ENCODE measurements at regions not wholly inside any gene's neighbourhood (a gene's known extent, or its start where the extent isn't known, plus 50 kb on each side); places are given as distances from the start of the nearest gene placed in this dataset.

DNA sequence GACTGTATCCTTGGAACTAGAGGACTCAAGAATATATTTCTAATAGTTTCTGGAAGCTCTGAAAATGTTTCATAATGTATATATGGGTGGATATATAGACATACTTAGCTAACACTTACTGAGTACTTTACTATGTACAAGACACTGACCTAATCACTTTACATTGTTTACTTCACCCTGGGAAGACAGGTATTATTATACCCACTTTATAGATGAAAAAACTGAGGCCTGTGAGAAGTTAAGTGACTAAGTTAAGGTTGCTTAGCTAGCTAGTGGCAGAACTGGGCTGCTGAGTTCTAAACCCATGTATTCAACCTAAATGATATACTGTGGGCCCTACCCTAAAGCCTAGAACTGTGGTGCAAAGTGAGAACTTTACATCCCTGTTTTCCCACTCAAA, 79.1 kb upstream of the SSTR1 start:
- no peak overlapping the region for H3K9ac ChIP-seq (ENCODE audit: extremely low read depth, low read length, poor library complexity, severe bottlenecking)
- Mint-ChIP-seq H3K9me3 (peaks cover 5% of the 10 kb centered on the region), H3K4me3 (no peak overlapping the region), H3K4me1 (peaks cover 33% of the 10 kb centered on the region), H3K27ac (no peak overlapping the region), H3K36me3 (ENCODE audit: low read depth) (peaks cover 5% of the 10 kb centered on the region), H3K27me3 (ENCODE audit: insufficient read depth) (no peaks in the 10 kb centered on the region)
- H3K4me3 ChIP-seq (ENCODE audit: low read length), result no peak overlapping the region
- H3K4me1 ChIP-seq (ENCODE audit: control insufficient read depth, insufficient read depth, low read length), result peaks cover 6% of the 10 kb centered on the region
- no peak overlapping the region for H3K27ac ChIP-seq (ENCODE audit: low read depth, low read length)
- DNase-seq, result no peak
- no peaks in the 10 kb centered on the region for H3K36me3 ChIP-seq (ENCODE audit: control insufficient read depth, insufficient read depth, low read length)
- H3K27me3 ChIP-seq (ENCODE audit: control insufficient read depth, insufficient read depth, low read length, poor library complexity, severe bottlenecking), result no peaks in the 10 kb centered on the region
- peaks cover 8% of the 10 kb centered on the region for H3K9me3 ChIP-seq (ENCODE audit: control insufficient read depth, low read length)
- TF ChIP-seq, protein P1, sequence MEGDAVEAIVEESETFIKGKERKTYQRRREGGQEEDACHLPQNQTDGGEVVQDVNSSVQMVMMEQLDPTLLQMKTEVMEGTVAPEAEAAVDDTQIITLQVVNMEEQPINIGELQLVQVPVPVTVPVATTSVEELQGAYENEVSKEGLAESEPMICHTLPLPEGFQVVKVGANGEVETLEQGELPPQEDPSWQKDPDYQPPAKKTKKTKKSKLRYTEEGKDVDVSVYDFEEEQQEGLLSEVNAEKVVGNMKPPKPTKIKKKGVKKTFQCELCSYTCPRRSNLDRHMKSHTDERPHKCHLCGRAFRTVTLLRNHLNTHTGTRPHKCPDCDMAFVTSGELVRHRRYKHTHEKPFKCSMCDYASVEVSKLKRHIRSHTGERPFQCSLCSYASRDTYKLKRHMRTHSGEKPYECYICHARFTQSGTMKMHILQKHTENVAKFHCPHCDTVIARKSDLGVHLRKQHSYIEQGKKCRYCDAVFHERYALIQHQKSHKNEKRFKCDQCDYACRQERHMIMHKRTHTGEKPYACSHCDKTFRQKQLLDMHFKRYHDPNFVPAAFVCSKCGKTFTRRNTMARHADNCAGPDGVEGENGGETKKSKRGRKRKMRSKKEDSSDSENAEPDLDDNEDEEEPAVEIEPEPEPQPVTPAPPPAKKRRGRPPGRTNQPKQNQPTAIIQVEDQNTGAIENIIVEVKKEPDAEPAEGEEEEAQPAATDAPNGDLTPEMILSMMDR (conservative IDR thresholded peaks at IDR 0.05), result no peak

DNA sequence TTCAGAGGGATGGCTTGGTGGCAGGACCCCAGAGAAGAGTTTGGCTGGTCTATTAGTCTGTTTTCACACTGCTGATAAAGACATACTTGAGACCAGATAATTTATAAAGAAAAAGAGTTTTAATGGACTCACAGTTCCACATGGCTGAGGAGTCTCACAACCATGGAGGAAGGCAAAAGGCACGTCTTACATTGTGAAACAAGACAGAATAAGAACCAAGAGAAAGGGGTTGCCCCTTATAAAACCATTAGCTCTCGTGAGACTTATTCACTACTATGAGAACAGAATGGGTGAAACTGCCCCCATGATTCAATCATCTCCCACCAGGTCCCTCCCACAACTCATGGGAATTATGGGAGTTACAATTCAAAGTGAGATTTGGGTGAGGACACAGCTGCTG, 78.5 kb upstream of the SSTR1 start:
- no peaks in the 10 kb centered on the region for H3K36me3 ChIP-seq (ENCODE audit: control insufficient read depth, insufficient read depth, low read length)
- DNase-seq, result no peak
- 89 to 93% methylated on average over 1 to 2 of the region's 2 CpGs for WGBS, 2 experiments (ENCODE audit: insufficient coverage in 1 of 2, insufficient read length in 1 of 2)
- H3K4me1 ChIP-seq (ENCODE audit: control insufficient read depth, insufficient read depth, low read length), result peaks cover 6% of the 10 kb centered on the region
- no peak overlapping the region for H3K4me3 ChIP-seq (ENCODE audit: low read length)
- no peaks in the 10 kb centered on the region for H3K27me3 ChIP-seq (ENCODE audit: control insufficient read depth, insufficient read depth, low read length, poor library complexity, severe bottlenecking)
- Mint-ChIP-seq H3K4me1 (peaks cover 28% of the 10 kb centered on the region), H3K27ac (no peak overlapping the region), H3K36me3 (ENCODE audit: low read depth) (peaks cover 5% of the 10 kb centered on the region), H3K9me3 (peaks cover 5% of the 10 kb centered on the region), H3K27me3 (ENCODE audit: insufficient read depth) (no peaks in the 10 kb centered on the region), H3K4me3 (no peak overlapping the region)
- no peak overlapping the region for H3K27ac ChIP-seq (ENCODE audit: low read depth, low read length)
- TF ChIP-seq, protein P1 (conservative IDR thresholded peaks at IDR 0.05), result no peak
- no peak overlapping the region for H3K9ac ChIP-seq (ENCODE audit: extremely low read depth, low read length, poor library complexity, severe bottlenecking)
- H3K9me3 ChIP-seq (ENCODE audit: control insufficient read depth, low read length), result peaks cover 8% of the 10 kb centered on the region

DNA sequence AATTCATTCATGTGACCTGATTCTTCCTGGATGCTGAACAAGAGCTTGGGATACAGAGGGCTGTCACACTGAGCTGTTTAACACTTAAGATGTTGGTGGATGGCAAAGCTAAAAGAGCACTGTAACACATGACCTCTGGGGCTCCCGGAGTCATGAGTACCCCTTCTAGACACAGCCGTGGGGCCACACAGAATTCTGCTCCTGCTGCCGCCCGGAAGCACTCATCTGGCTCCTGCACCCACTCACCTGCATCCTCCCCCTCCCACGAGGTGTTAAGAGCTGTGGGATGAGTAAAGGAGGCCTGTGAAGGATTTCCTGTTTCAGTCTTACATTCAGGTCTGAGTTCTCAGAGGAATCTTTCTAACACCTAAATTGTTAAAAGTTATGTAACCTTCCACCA, 78.0 kb upstream of the SSTR1 start:
- Mint-ChIP-seq H3K27me3 (ENCODE audit: insufficient read depth) (no peaks in the 10 kb centered on the region), H3K4me1 (peaks cover 23% of the 10 kb centered on the region), H3K36me3 (ENCODE audit: low read depth) (peaks cover 5% of the 10 kb centered on the region), H3K4me3 (no peak overlapping the region), H3K9me3 (peaks cover 5% of the 10 kb centered on the region), H3K27ac (no peak overlapping the region)
- Histone ChIP-seq H3K4me3 (ENCODE audit: low read length) (no peak overlapping the region), H3K27me3 (ENCODE audit: control insufficient read depth, insufficient read depth, low read length, poor library complexity, severe bottlenecking) (no peaks in the 10 kb centered on the region), H3K9ac (ENCODE audit: extremely low read depth, low read length, poor library complexity, severe bottlenecking) (no peak overlapping the region), H3K9me3 (ENCODE audit: control insufficient read depth, low read length) (peaks cover 8% of the 10 kb centered on the region), H3K4me1 (ENCODE audit: control insufficient read depth, insufficient read depth, low read length) (peaks cover 4% of the 10 kb centered on the region), H3K36me3 (ENCODE audit: control insufficient read depth, insufficient read depth, low read length) (no peaks in the 10 kb centered on the region), H3K27ac (ENCODE audit: low read depth, low read length) (no peak overlapping the region)
- TF ChIP-seq, protein P1 (conservative IDR thresholded peaks at IDR 0.05), result no peak
- no peak for DNase-seq
- 94 to 100% methylated on average over 1 to 4 of the region's 5 CpGs for WGBS, 2 experiments (ENCODE audit: insufficient coverage in 1 of 2, insufficient read length in 1 of 2)
